Astrocyte of the spinal cord (primary cell): ENCODE measurements at regions not wholly inside any gene's neighbourhood (a gene's known extent, or its start where the extent isn't known, plus 50 kb on each side); places are given as distances from the start of the nearest gene placed in this dataset.

Source experiments
- DNase-seq: peaks from one replicate; pipeline ENCODE4 v3.0.0; 2011; ENCODE audit warnings: low read depth, low spot score
- H3K4me3 ChIP-seq: 2 replicates; pipeline ENCODE4 v1.5.1; 2011; ENCODE audit warnings: low read depth, mild to moderate bottlenecking, low read length, moderate library complexity
- CTCF ChIP-seq: IDR thresholded peaks from 2 replicates; pipeline ENCODE4 v1.5.1; 2012; ENCODE audit warnings: low read depth, mild to moderate bottlenecking, low read length, inconsistent platforms
- in situ Hi-C: cut with HindIII; loops from 2 replicates; pipeline ENCODE4 v1.10.0; 2017; ENCODE audit warnings: low sequenced_read_pairs

DNA sequence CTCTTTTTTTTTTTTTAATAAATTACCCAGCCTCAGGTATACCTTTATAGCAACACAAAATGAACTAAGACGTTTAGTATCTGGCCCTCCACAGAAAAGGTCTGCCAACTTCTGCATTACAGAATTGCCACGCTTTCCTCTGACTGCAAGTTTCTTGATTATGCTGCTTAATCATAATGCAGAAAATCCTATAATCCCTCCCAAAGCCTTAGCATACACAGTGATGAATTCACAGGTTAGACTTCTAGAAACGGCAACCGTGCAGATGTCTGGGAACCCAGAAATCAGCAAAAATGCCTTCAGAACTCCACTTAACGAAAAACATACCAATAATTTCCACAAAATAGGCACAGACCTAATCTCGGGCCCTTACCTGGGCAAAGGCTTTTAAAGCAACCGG lies 144.7 kb upstream of the FRMD4B start:
- in situ Hi-C loops, result no loop called here
- no peak for TF ChIP-seq CTCF
- H3K4me3 ChIP-seq, result no peak overlapping the region
- DNase-seq, result no peak

- H3K4me3 ChIP-seq, result no peak overlapping the region
- no peak for DNase-seq
- in situ Hi-C loops, result no loop called here
- TF ChIP-seq CTCF, result no peak
Measured at GRCh38 chr3:69527498-69527897, 141.6 kb upstream of the FRMD4B start.

- no peak for TF ChIP-seq CTCF
- in situ Hi-C loops, result no loop called here
Measured at GRCh38 chr3:69524816-69525215, 138.9 kb upstream of the FRMD4B start.

DNA sequence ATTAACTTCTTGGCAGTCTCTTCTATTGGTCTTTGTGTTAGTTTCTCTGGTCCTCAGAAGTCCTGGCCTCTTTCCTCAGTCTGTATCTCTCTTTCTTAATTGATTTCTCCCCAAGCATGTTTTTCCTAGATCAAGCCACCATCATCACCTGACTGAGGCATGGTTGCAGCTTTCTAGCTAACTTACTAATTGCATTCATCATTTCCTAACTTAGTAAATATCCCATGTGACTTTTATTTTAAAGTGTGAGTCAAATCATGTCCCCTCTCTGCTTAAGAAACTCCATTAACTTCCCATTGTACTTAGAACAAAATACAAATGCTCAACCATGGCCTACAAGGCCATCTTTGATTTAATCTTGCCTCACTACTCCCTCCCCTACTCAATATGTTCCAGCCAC lies 135.4 kb upstream of the FRMD4B start:
- no peak for DNase-seq
- in situ Hi-C loops, result no loop called here
- H3K4me3 ChIP-seq, result no peak overlapping the region
- no peak for TF ChIP-seq CTCF

More at GRCh38 chr3:69524816-69525215, 138.9 kb upstream of the FRMD4B start:
- no peak overlapping the region for H3K4me3 ChIP-seq
- DNase-seq, result no peak

- in situ Hi-C loops, result no loop called here
- no peak for DNase-seq
- no peak for TF ChIP-seq CTCF
- no peak overlapping the region for H3K4me3 ChIP-seq
Measured at GRCh38 chr3:69511361-69511760, 125.5 kb upstream of the FRMD4B start.

DNA sequence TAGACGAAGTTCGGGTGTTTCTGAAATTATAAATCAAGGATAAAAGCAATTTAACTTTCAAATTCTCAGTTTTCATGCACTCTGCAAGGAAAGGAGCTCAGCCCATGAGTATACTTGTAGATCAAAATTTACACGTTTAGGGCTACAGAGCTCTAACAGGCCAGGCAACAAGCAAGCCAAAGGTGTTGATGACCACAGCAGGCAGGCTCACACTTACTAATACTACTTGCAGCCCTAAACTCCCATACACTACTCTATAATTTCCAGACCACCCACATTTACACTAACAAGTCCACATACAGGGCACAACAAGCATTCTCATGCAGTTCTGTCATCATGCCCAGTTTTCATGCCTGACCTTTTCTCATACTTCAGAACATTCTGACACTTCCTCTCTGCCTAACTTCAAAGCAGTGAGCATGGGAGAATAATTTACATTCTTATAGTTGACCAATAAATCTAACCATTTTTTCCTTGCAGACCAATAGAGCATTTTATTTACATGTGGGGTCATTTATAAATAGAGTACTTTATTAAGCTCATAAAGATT lies 124.7 kb upstream of the FRMD4B start:
- no peak for TF ChIP-seq CTCF
- no peak for DNase-seq
- in situ Hi-C loops, result no loop called here
- no peak overlapping the region for H3K4me3 ChIP-seq

- TF ChIP-seq CTCF, result no peak
- DNase-seq, result no peak
- in situ Hi-C loops, result no loop called here
- H3K4me3 ChIP-seq, result no peak overlapping the region
Measured at GRCh38 chr3:69509288-69509687, 123.4 kb upstream of the FRMD4B start.
